MCF 10A (cell line): ENCODE measurements at regions not wholly inside any gene's neighbourhood (a gene's known extent, or its start where the extent isn't known, plus 50 kb on each side); places are given as distances from the start of the nearest gene placed in this dataset.

ENCODE experiments used
- BruUV-seq: library from RNA; stranded (reverse); fragments of 400-500 nt; replicated peaks from 2 replicates; lab custom pipeline; 2021; lab: Mats Ljungman, UMichigan
- CTCF ChIA-PET: fragments of 300-600 bp; sonication (Branson Sonifier 250); formaldehyde crosslinking; extraction: SDS; loops from one replicate; lab custom pipeline; 2021; ENCODE audit warnings: antibody characterized with exemption, inconsistent platforms; lab: Yijun Ruan, JAX
- POLR2A ChIA-PET: fragments of 300-600, 350-650 bp; sonication (Branson Sonifier 250); formaldehyde crosslinking; extraction: SDS; loops from one replicate; lab custom pipeline; 2020; ENCODE audit warnings: antibody characterized with exemption, inconsistent platforms; lab: Yijun Ruan, JAX
- DNase-seq: peaks from one replicate; pipeline ENCODE4 v3.0.0-alpha.2; 2018; ENCODE audit not compliant: unreplicated experiment
- H3K27ac Mint-ChIP-seq: one replicate; pipeline ENCODE4 v1.8.0; 2022; ENCODE audit warnings: mild to moderate bottlenecking, low read depth, mixed read lengths; ENCODE audit not compliant: unreplicated experiment
- H3K27me3 Mint-ChIP-seq: one replicate; pipeline ENCODE4 v1.8.0; 2022; ENCODE audit warnings: mixed read lengths; ENCODE audit not compliant: insufficient read depth, unreplicated experiment
- H3K36me3 Mint-ChIP-seq: one replicate; pipeline ENCODE4 v1.8.0; 2022; ENCODE audit warnings: mild to moderate bottlenecking, moderate library complexity, mixed read lengths; ENCODE audit not compliant: insufficient read depth, unreplicated experiment
- H3K4me1 Mint-ChIP-seq: one replicate; pipeline ENCODE4 v1.8.0; 2022; ENCODE audit warnings: mixed read lengths; ENCODE audit not compliant: insufficient read depth, unreplicated experiment
- H3K4me3 Mint-ChIP-seq: one replicate; pipeline ENCODE4 v1.8.0; 2022; ENCODE audit warnings: mild to moderate bottlenecking, moderate library complexity, mixed read lengths; ENCODE audit not compliant: unreplicated experiment
- H3K9me3 Mint-ChIP-seq: one replicate; pipeline ENCODE4 v1.8.0; 2022; ENCODE audit warnings: mixed read lengths; ENCODE audit not compliant: unreplicated experiment
- intact Hi-C: fragments of 100-400 bp; cut with micrococcal nuclease; formaldehyde crosslinking; loops from 2 replicates; pipeline ENCODE4 v1.14.1; 2022
- TF ChIP-seq, protein P1 (sequence below): fragments of 200-600 bp; IDR thresholded peaks from one replicate; pipeline ENCODE4 v1.8.0; 2022; ENCODE audit warnings: antibody characterized with exemption, mild to moderate bottlenecking; ENCODE audit not compliant: unreplicated experiment

DNA sequence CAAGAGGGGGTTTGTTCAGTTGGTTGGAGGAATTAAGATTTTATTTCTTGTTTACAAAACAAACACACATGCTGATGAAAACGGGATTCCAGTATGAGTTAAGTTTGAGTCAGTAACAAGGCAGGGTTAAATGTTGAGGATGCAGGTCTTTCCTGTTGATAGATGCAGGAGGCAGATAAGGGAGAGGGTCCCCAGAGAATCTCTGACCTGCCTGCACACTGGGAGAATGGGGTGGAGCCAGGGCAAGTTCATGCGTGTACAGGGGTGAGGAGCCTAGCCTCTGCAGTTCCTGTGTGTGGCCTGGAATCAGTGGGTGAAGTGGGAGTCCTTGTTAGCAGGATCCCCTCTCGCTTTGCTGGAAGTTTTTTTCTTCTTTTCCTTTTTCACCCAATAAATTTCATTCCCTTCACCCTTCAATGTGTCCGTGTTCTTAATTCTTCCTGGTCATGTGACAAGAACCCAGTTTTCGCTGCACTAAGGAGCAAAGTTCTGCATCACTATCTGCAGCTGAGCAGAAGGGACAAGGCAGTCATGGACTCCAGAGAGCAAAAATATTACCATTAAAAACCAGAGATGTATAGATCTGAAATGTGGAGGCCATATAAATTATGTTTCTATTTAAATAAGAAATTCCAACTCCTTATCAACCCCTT is 69.9 kb upstream of the MARK1 start:
- Mint-ChIP-seq H3K27ac (no peak overlapping the region), H3K36me3 (no peaks in the 10 kb centered on the region), H3K27me3 (peaks cover 8% of the 10 kb centered on the region), H3K9me3 (no peaks in the 10 kb centered on the region), H3K4me3 (no peak overlapping the region), H3K4me1 (peaks cover 12% of the 10 kb centered on the region)
- no peak for DNase-seq
- ChIA-PET POLR2A (interaction anchor here (0.6 to 0.8 kb wide), 3 partner anchors 9 to 122 kb away, joined by 3 read pairs; no protein-coding TSS in a partner anchor), CTCF (interaction anchor here (0.7 to 1.2 kb wide), 3 partner anchors 73 to 366 kb away, joined by 3 to 4 read pairs (median 3); no protein-coding TSS in a partner anchor)
- intact Hi-C loops, result no loop called here
- TF ChIP-seq, protein P1, sequence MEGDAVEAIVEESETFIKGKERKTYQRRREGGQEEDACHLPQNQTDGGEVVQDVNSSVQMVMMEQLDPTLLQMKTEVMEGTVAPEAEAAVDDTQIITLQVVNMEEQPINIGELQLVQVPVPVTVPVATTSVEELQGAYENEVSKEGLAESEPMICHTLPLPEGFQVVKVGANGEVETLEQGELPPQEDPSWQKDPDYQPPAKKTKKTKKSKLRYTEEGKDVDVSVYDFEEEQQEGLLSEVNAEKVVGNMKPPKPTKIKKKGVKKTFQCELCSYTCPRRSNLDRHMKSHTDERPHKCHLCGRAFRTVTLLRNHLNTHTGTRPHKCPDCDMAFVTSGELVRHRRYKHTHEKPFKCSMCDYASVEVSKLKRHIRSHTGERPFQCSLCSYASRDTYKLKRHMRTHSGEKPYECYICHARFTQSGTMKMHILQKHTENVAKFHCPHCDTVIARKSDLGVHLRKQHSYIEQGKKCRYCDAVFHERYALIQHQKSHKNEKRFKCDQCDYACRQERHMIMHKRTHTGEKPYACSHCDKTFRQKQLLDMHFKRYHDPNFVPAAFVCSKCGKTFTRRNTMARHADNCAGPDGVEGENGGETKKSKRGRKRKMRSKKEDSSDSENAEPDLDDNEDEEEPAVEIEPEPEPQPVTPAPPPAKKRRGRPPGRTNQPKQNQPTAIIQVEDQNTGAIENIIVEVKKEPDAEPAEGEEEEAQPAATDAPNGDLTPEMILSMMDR, result no peak
- no TSS peak for BruUV-seq

DNA sequence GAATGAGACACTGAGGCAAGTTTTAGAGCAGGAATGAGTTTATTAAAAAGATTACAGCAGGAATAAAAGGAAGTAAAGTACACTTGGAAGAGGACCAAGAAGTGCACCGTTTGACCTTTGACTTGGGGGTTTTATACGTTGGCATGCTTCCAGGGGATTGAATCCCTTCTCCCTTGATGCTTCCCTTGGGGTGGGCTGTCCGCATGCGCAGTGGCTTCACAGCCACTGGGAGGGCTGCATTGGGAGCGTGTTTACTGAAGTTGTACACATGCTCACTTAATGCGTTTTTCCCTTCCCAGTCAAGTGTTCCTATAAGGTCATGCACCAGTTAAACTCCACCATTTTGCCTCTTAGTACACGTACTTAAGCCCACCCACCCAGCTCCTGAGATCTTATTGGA is 72.4 kb upstream of the MARK1 start:
- no peaks in the 10 kb centered on the region for H3K36me3 Mint-ChIP-seq
- intact Hi-C loops, result no loop called here
- POLR2A ChIA-PET, result interaction anchor here (0.7 to 1.7 kb wide), 3 partner anchors 28 to 64 kb away, joined by 3 read pairs; no protein-coding TSS in a partner anchor
- H3K27me3 Mint-ChIP-seq, result peaks cover 33% of the 10 kb centered on the region
- no peak overlapping the region for H3K4me3 Mint-ChIP-seq
- H3K27ac Mint-ChIP-seq, result no peak overlapping the region
- no peaks in the 10 kb centered on the region for H3K9me3 Mint-ChIP-seq
- no peak for DNase-seq
- peaks cover 12% of the 10 kb centered on the region for H3K4me1 Mint-ChIP-seq
- BruUV-seq, result no TSS peak
- TF ChIP-seq, protein P1, result no peak
- CTCF ChIA-PET, result interaction anchor here (0.6 to 1.4 kb wide), 6 partner anchors 8 to 314 kb away, joined by 3 to 6 read pairs (median 4); no protein-coding TSS in a partner anchor

DNA sequence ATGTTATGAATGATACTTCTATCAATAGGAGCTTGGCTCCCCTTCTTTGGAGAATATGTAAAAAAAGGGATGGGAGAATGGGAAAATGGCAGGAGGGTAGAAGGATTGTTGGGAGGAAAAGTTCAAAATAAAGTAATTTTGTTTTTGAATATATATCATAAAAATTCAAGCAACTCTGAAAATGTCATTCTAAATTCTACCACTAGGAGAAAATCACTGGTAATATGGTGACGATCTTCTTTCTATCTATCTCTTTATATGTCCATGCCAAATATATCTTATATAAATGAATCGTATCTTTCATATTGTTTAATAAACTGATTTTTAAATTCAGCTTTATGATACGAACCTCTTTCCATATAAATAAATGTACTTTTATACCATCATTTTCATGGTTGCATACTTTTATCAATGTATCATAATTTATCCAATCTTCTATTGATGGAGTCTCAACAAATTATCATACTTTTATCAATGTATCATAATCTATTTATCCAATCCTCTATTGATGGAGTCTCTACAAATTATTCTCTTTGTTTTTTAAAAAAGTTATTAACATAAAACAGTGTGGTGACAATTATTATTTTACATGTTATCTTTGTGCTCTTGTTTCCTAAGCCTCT is 73.7 kb upstream of the MARK1 start:
- Mint-ChIP-seq H3K4me3 (no peak overlapping the region), H3K36me3 (no peaks in the 10 kb centered on the region), H3K27me3 (peaks cover 46% of the 10 kb centered on the region), H3K9me3 (no peaks in the 10 kb centered on the region), H3K27ac (no peak overlapping the region), H3K4me1 (peaks cover 12% of the 10 kb centered on the region)
- ChIA-PET CTCF (interaction anchor here (0.6 to 1.4 kb wide), 12 partner anchors 9 to 279 kb away, joined by 3 to 4 read pairs (median 3); no protein-coding TSS in a partner anchor), POLR2A (no interaction called here)
- BruUV-seq, result no TSS peak
- no peak for DNase-seq
- intact Hi-C loops, result no loop called here
- TF ChIP-seq, protein P1, result peak; percentile 43

DNA sequence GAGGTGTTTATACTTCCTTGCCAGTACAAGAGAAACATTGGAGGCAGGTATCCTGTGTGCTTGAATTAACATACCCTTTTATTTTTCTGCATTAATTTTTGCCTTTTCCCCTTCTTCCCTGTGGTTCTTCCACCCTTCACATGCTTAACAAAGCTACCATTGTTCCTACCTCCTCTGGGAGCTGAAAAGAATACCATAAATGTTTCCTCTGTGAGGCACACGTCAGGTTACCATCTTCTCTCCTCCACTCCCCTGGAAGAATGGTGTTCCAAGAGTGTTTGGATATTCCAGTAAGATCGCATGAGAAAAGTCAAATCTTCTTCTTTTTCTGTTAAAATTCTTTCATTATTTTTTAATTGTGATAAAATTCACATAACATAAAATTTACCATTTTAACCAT is 74.6 kb upstream of the MARK1 start:
- Mint-ChIP-seq H3K9me3 (no peaks in the 10 kb centered on the region), H3K4me1 (peaks cover 7% of the 10 kb centered on the region), H3K4me3 (no peak overlapping the region), H3K27ac (no peak overlapping the region), H3K27me3 (peaks cover 53% of the 10 kb centered on the region), H3K36me3 (no peaks in the 10 kb centered on the region)
- CTCF ChIA-PET, result interaction anchor here (0.6 to 2.1 kb wide), 5 partner anchors 9 to 323 kb away, joined by 3 to 5 read pairs (median 4); no protein-coding TSS in a partner anchor
- no TSS peak for BruUV-seq
- no peak for DNase-seq
- POLR2A ChIA-PET, result interaction anchor here (0.7 kb wide), 1 partner anchor 76 kb away, joined by 3 read pairs; no protein-coding TSS in a partner anchor
- TF ChIP-seq, protein P1, result no peak
- intact Hi-C loops, result no loop called here
